Activated CD8-positive, alpha-beta T cell treated with anti-CD3 and anti-CD28 coated beads, Interleukin-2, amount 10 ng/mL, durations not matched to agents 7 days and 5 days (primary cell): ENCODE measurements at regions not wholly inside any gene's neighbourhood (a gene's known extent, or its start where the extent isn't known, plus 50 kb on each side); places are given as distances from the start of the nearest gene placed in this dataset.

ENCODE experiments used
- ATAC-seq: fragments of 150-1000 bp; cut with Tn5 transposase; one replicate; pipeline ENCODE4 v1.10.0; 2021; ENCODE audit warnings: moderate library complexity
- CTCF ChIA-PET: fragments of 350-600 bp; sonication (Branson Sonifier 250); formaldehyde crosslinking; loops from one replicate; lab custom pipeline; 2021; ENCODE audit warnings: antibody characterized with exemption; lab: Charles Lee
- POLR2A ChIA-PET: fragments of 350-600 bp; sonication (Branson Sonifier 250); formaldehyde crosslinking; loops from one replicate; lab custom pipeline; 2021; ENCODE audit warnings: antibody characterized with exemption; lab: Charles Lee
- DNase-seq: peaks from one replicate; pipeline ENCODE4 v3.0.0-alpha.2; 2020
- H3K27ac Mint-ChIP-seq: one replicate; pipeline ENCODE4 v1.8.0; 2021; ENCODE audit warnings: mild to moderate bottlenecking, mixed read lengths
- H3K27me3 Mint-ChIP-seq: one replicate; pipeline ENCODE4 v1.8.0; 2021; ENCODE audit warnings: low read depth, mixed read lengths
- H3K36me3 Mint-ChIP-seq: one replicate; pipeline ENCODE4 v1.8.0; 2021; ENCODE audit warnings: low read depth, mixed read lengths
- H3K4me1 Mint-ChIP-seq: one replicate; pipeline ENCODE4 v1.8.0; 2021; ENCODE audit warnings: low read depth, mixed read lengths
- H3K4me3 Mint-ChIP-seq: one replicate; pipeline ENCODE4 v1.8.0; 2021; ENCODE audit warnings: mild to moderate bottlenecking, mixed read lengths
- H3K9me3 Mint-ChIP-seq: one replicate; pipeline ENCODE4 v1.8.0; 2022; ENCODE audit warnings: mixed read lengths; ENCODE audit not compliant: insufficient read depth

- Mint-ChIP-seq H3K36me3 (no peaks in the 10 kb centered on the region), H3K4me3 (no peak overlapping the region), H3K4me1 (no peaks in the 10 kb centered on the region), H3K27ac (no peak overlapping the region), H3K9me3 (peaks cover 6% of the 10 kb centered on the region), H3K27me3 (no peaks in the 10 kb centered on the region)
- DNase-seq (no peak), ATAC-seq (no peak)
- ChIA-PET CTCF (no interaction called here), POLR2A (no interaction called here)
Observed at GRCh38 chr18:64337018-64337417, 188.1 kb upstream of the LINC00305 start.

- CTCF ChIA-PET: no interaction called here
- POLR2A ChIA-PET: no interaction called here
- no peaks in the 10 kb centered on the region for H3K36me3 Mint-ChIP-seq
- H3K4me3 Mint-ChIP-seq: no peak overlapping the region
- no peak for DNase-seq
- no peak overlapping the region for H3K27ac Mint-ChIP-seq
- H3K27me3 Mint-ChIP-seq: no peaks in the 10 kb centered on the region
- H3K9me3 Mint-ChIP-seq: peaks cover 6% of the 10 kb centered on the region
- H3K4me1 Mint-ChIP-seq: no peaks in the 10 kb centered on the region
- no peak for ATAC-seq
Observed at GRCh38 chr18:64334748-64335147, 185.9 kb upstream of the LINC00305 start.

GRCh38 chr18:64333584-64333983 is 184.7 kb upstream of the LINC00305 start:
- ChIA-PET POLR2A (no interaction called here), CTCF (no interaction called here)
- no peak overlapping the region for H3K27ac Mint-ChIP-seq
- H3K4me3 Mint-ChIP-seq: no peak overlapping the region
- no peaks in the 10 kb centered on the region for H3K36me3 Mint-ChIP-seq
- H3K27me3 Mint-ChIP-seq: no peaks in the 10 kb centered on the region
- DNase-seq (no peak), ATAC-seq (no peak)
- no peaks in the 10 kb centered on the region for H3K4me1 Mint-ChIP-seq
- H3K9me3 Mint-ChIP-seq: peaks cover 6% of the 10 kb centered on the region

GRCh38 chr18:64332835-64333234 is 183.9 kb upstream of the LINC00305 start:
- POLR2A ChIA-PET: no interaction called here
- CTCF ChIA-PET: no interaction called here
- DNase-seq (no peak), ATAC-seq (no peak)
- H3K4me1 Mint-ChIP-seq: no peaks in the 10 kb centered on the region
- H3K4me3 Mint-ChIP-seq: no peak overlapping the region
- H3K36me3 Mint-ChIP-seq: no peaks in the 10 kb centered on the region
- H3K9me3 Mint-ChIP-seq: peaks cover 8% of the 10 kb centered on the region
- no peak overlapping the region for H3K27ac Mint-ChIP-seq
- no peaks in the 10 kb centered on the region for H3K27me3 Mint-ChIP-seq

- H3K27ac Mint-ChIP-seq: no peak overlapping the region
- POLR2A ChIA-PET: no interaction called here
- peaks cover 5% of the 10 kb centered on the region for H3K9me3 Mint-ChIP-seq
- no peaks in the 10 kb centered on the region for H3K36me3 Mint-ChIP-seq
- H3K4me3 Mint-ChIP-seq: no peak overlapping the region
- CTCF ChIA-PET: no interaction called here
- ATAC-seq (no peak), DNase-seq (no peak)
- no peaks in the 10 kb centered on the region for H3K27me3 Mint-ChIP-seq
- no peaks in the 10 kb centered on the region for H3K4me1 Mint-ChIP-seq
Observed at GRCh38 chr18:64331419-64331818, 182.5 kb upstream of the LINC00305 start.

- Mint-ChIP-seq H3K4me1 (no peaks in the 10 kb centered on the region), H3K27me3 (no peaks in the 10 kb centered on the region), H3K4me3 (no peak overlapping the region), H3K9me3 (peaks cover 5% of the 10 kb centered on the region), H3K36me3 (no peaks in the 10 kb centered on the region), H3K27ac (no peak overlapping the region)
- DNase-seq: no peak
- ChIA-PET CTCF (no interaction called here), POLR2A (no interaction called here)
- ATAC-seq: no peak
Observed at GRCh38 chr18:64330931-64331330, 182.0 kb upstream of the LINC00305 start.

- DNase-seq (no peak), ATAC-seq (no peak)
- no peak overlapping the region for H3K27ac Mint-ChIP-seq
- H3K9me3 Mint-ChIP-seq: peaks cover 5% of the 10 kb centered on the region
- no peaks in the 10 kb centered on the region for H3K4me1 Mint-ChIP-seq
- POLR2A ChIA-PET: no interaction called here
- no peak overlapping the region for H3K4me3 Mint-ChIP-seq
- no peaks in the 10 kb centered on the region for H3K27me3 Mint-ChIP-seq
- CTCF ChIA-PET: no interaction called here
- H3K36me3 Mint-ChIP-seq: no peaks in the 10 kb centered on the region
Observed at GRCh38 chr18:64330161-64330560, 181.3 kb upstream of the LINC00305 start.

GRCh38 chr18:64322189-64322588 is 173.3 kb upstream of the LINC00305 start:
- Mint-ChIP-seq H3K36me3 (no peaks in the 10 kb centered on the region), H3K4me1 (no peaks in the 10 kb centered on the region), H3K27ac (no peak overlapping the region), H3K9me3 (no peaks in the 10 kb centered on the region), H3K4me3 (no peak overlapping the region), H3K27me3 (no peaks in the 10 kb centered on the region)
- CTCF ChIA-PET: no interaction called here
- DNase-seq: no peak
- POLR2A ChIA-PET: no interaction called here
- no peak for ATAC-seq

GRCh38 chr18:64318547-64318946 is 169.7 kb upstream of the LINC00305 start:
- Mint-ChIP-seq H3K36me3 (no peaks in the 10 kb centered on the region), H3K4me1 (no peaks in the 10 kb centered on the region), H3K9me3 (no peaks in the 10 kb centered on the region), H3K27me3 (no peaks in the 10 kb centered on the region), H3K27ac (no peak overlapping the region), H3K4me3 (no peak overlapping the region)
- ChIA-PET POLR2A (no interaction called here), CTCF (no interaction called here)
- DNase-seq (no peak), ATAC-seq (no peak)

GRCh38 chr18:64311859-64312258 is 163.0 kb upstream of the LINC00305 start:
- Mint-ChIP-seq H3K9me3 (no peaks in the 10 kb centered on the region), H3K36me3 (no peaks in the 10 kb centered on the region), H3K4me1 (no peaks in the 10 kb centered on the region), H3K4me3 (no peak overlapping the region), H3K27ac (no peak overlapping the region), H3K27me3 (no peaks in the 10 kb centered on the region)
- ChIA-PET CTCF (no interaction called here), POLR2A (no interaction called here)
- no peak for ATAC-seq
- no peak for DNase-seq

GRCh38 chr18:64295839-64296238 is 147.0 kb upstream of the LINC00305 start:
- ATAC-seq: no peak
- DNase-seq: no peak
- H3K27ac Mint-ChIP-seq: no peak overlapping the region
- peaks cover 7% of the 10 kb centered on the region for H3K9me3 Mint-ChIP-seq
- no peak overlapping the region for H3K4me3 Mint-ChIP-seq
- POLR2A ChIA-PET: no interaction called here
- no peaks in the 10 kb centered on the region for H3K36me3 Mint-ChIP-seq
- CTCF ChIA-PET: no interaction called here
- no peaks in the 10 kb centered on the region for H3K4me1 Mint-ChIP-seq
- H3K27me3 Mint-ChIP-seq: no peaks in the 10 kb centered on the region

GRCh38 chr18:64294967-64295366 is 146.1 kb upstream of the LINC00305 start:
- no peak overlapping the region for H3K4me3 Mint-ChIP-seq
- ATAC-seq (no peak), DNase-seq (no peak)
- no peaks in the 10 kb centered on the region for H3K36me3 Mint-ChIP-seq
- POLR2A ChIA-PET: no interaction called here
- H3K9me3 Mint-ChIP-seq: peaks cover 7% of the 10 kb centered on the region
- CTCF ChIA-PET: no interaction called here
- H3K27ac Mint-ChIP-seq: no peak overlapping the region
- H3K4me1 Mint-ChIP-seq: no peaks in the 10 kb centered on the region
- H3K27me3 Mint-ChIP-seq: no peaks in the 10 kb centered on the region

GRCh38 chr18:64288432-64288831 is 139.5 kb upstream of the LINC00305 start:
- DNase-seq: no peak
- POLR2A ChIA-PET: no interaction called here
- ATAC-seq: no peak
- no peaks in the 10 kb centered on the region for H3K36me3 Mint-ChIP-seq
- no peaks in the 10 kb centered on the region for H3K9me3 Mint-ChIP-seq
- H3K4me1 Mint-ChIP-seq: no peaks in the 10 kb centered on the region
- no peak overlapping the region for H3K27ac Mint-ChIP-seq
- no peak overlapping the region for H3K4me3 Mint-ChIP-seq
- H3K27me3 Mint-ChIP-seq: no peaks in the 10 kb centered on the region
- CTCF ChIA-PET: no interaction called here
